ENCODE measurements at regions not wholly inside any gene's neighbourhood (a gene's known extent, or its start where the extent isn't known, plus 50 kb on each side); places are given as distances from the start of the nearest gene placed in this dataset.

- no peak for TF ChIP-seq POLR2A (IDR thresholded peaks at IDR 0.05)
- TF ChIP-seq, protein P1, sequence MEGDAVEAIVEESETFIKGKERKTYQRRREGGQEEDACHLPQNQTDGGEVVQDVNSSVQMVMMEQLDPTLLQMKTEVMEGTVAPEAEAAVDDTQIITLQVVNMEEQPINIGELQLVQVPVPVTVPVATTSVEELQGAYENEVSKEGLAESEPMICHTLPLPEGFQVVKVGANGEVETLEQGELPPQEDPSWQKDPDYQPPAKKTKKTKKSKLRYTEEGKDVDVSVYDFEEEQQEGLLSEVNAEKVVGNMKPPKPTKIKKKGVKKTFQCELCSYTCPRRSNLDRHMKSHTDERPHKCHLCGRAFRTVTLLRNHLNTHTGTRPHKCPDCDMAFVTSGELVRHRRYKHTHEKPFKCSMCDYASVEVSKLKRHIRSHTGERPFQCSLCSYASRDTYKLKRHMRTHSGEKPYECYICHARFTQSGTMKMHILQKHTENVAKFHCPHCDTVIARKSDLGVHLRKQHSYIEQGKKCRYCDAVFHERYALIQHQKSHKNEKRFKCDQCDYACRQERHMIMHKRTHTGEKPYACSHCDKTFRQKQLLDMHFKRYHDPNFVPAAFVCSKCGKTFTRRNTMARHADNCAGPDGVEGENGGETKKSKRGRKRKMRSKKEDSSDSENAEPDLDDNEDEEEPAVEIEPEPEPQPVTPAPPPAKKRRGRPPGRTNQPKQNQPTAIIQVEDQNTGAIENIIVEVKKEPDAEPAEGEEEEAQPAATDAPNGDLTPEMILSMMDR (IDR thresholded peaks at IDR 0.05): no peak
Measured at GRCh38 chr7:46029111-46029704, 108.1 kb upstream of the IGFBP3 start.
